Ectodermal cell (in vitro differentiated cells): ENCODE measurements at regions not wholly inside any gene's neighbourhood (a gene's known extent, or its start where the extent isn't known, plus 50 kb on each side); places are given as distances from the start of the nearest gene placed in this dataset.

ENCODE experiments used
- H3K27ac ChIP-seq: 2 replicates; pipeline ENCODE4 v1.7.0; 2013; ENCODE audit warnings: mild to moderate bottlenecking, low read depth, low read length; ENCODE audit not compliant: insufficient read depth, poor library complexity, severe bottlenecking
- H3K27me3 ChIP-seq: 2 replicates; pipeline ENCODE4 v1.7.0; 2013; ENCODE audit warnings: mild to moderate bottlenecking, low read length; ENCODE audit not compliant: insufficient read depth, control insufficient read depth, poor library complexity, severe bottlenecking
- H3K36me3 ChIP-seq: one replicate; pipeline ENCODE4 v1.7.0; 2013; ENCODE audit warnings: low read length; ENCODE audit not compliant: control insufficient read depth, insufficient read depth
- H3K4me1 ChIP-seq: one replicate; pipeline ENCODE4 v1.7.0; 2013; ENCODE audit warnings: low read length; ENCODE audit not compliant: control insufficient read depth, insufficient read depth
- H3K4me3 ChIP-seq: 2 replicates; pipeline ENCODE4 v1.7.0; 2013; ENCODE audit warnings: low read depth, low read length, control low read depth; ENCODE audit not compliant: insufficient read depth
- H3K9me3 ChIP-seq: 2 replicates; pipeline ENCODE4 v1.7.0; 2013; ENCODE audit warnings: mild to moderate bottlenecking, low read length, moderate library complexity; ENCODE audit not compliant: control insufficient read depth
- WGBS, 2 experiments: methylation state at CpG; one replicate each; pipeline ENCODE4 v1.1.7; 2013; ENCODE audit warnings: missing lambda C conversion rate in 2 of 2; 5-methylcytosine and 5-hydroxymethylcytosine counted together

GRCh38 chr5:17690473-17690872 lies 56.2 kb downstream of the TAF11L14 start:
- H3K27ac ChIP-seq, result no peak overlapping the region
- WGBS, 2 experiments, result 55 to 95% methylated on average over 2 to 3 of the region's 3 CpGs
- H3K36me3 ChIP-seq, result no peaks in the 10 kb centered on the region
- no peak overlapping the region for H3K4me3 ChIP-seq
- no peaks in the 10 kb centered on the region for H3K4me1 ChIP-seq
- H3K9me3 ChIP-seq, result no peaks in the 10 kb centered on the region
- H3K27me3 ChIP-seq, result no peaks in the 10 kb centered on the region

GRCh38 chr5:17691762-17692161 lies 57.5 kb downstream of the TAF11L14 start:
- no peaks in the 10 kb centered on the region for H3K36me3 ChIP-seq
- no peaks in the 10 kb centered on the region for H3K4me1 ChIP-seq
- H3K4me3 ChIP-seq, result no peak overlapping the region
- H3K9me3 ChIP-seq, result no peaks in the 10 kb centered on the region
- 95 to 96% methylated on average over 1 of the region's 1 CpG for WGBS, 2 experiments
- no peak overlapping the region for H3K27ac ChIP-seq
- no peaks in the 10 kb centered on the region for H3K27me3 ChIP-seq

GRCh38 chr5:17694371-17694770 lies 60.1 kb downstream of the TAF11L14 start:
- H3K27me3 ChIP-seq, result no peaks in the 10 kb centered on the region
- H3K4me3 ChIP-seq, result no peak overlapping the region
- no peaks in the 10 kb centered on the region for H3K36me3 ChIP-seq
- no peaks in the 10 kb centered on the region for H3K9me3 ChIP-seq
- no peaks in the 10 kb centered on the region for H3K4me1 ChIP-seq
- H3K27ac ChIP-seq, result no peak overlapping the region

- 80 to 100% methylated on average over 1 to 2 of the region's 2 CpGs for WGBS, 2 experiments
- Histone ChIP-seq H3K27me3 (no peaks in the 10 kb centered on the region), H3K36me3 (no peaks in the 10 kb centered on the region), H3K4me1 (no peaks in the 10 kb centered on the region), H3K27ac (no peak overlapping the region), H3K4me3 (no peak overlapping the region), H3K9me3 (no peaks in the 10 kb centered on the region)
Observed at GRCh38 chr5:17694914-17695313, 60.7 kb downstream of the TAF11L14 start.

- Histone ChIP-seq H3K27ac (no peak overlapping the region), H3K4me3 (no peak overlapping the region), H3K27me3 (no peaks in the 10 kb centered on the region), H3K36me3 (no peaks in the 10 kb centered on the region), H3K9me3 (no peaks in the 10 kb centered on the region), H3K4me1 (no peaks in the 10 kb centered on the region)
- WGBS, 2 experiments, result 86 to 92% methylated on average over 1 of the region's 1 CpG
Observed at GRCh38 chr5:17696627-17697026, 62.4 kb downstream of the TAF11L14 start.

GRCh38 chr5:17697671-17698070 lies 63.4 kb downstream of the TAF11L14 start:
- H3K9me3 ChIP-seq, result no peaks in the 10 kb centered on the region
- 81 to 84% methylated on average over 3 of the region's 3 CpGs for WGBS, 2 experiments
- no peaks in the 10 kb centered on the region for H3K36me3 ChIP-seq
- no peak overlapping the region for H3K4me3 ChIP-seq
- H3K27me3 ChIP-seq, result no peaks in the 10 kb centered on the region
- H3K4me1 ChIP-seq, result no peaks in the 10 kb centered on the region
- no peak overlapping the region for H3K27ac ChIP-seq

- Histone ChIP-seq H3K4me1 (no peaks in the 10 kb centered on the region), H3K4me3 (no peak overlapping the region), H3K36me3 (no peaks in the 10 kb centered on the region), H3K27ac (no peak overlapping the region), H3K9me3 (no peaks in the 10 kb centered on the region), H3K27me3 (no peaks in the 10 kb centered on the region)
- 100% methylated on average over 2 of the region's 2 CpGs; no CpG with 5 or more reads in 1 of the 2 experiments for WGBS, 2 experiments
Observed at GRCh38 chr5:17709011-17709710, 74.9 kb downstream of the TAF11L14 start.

GRCh38 chr5:17713301-17713700 lies 79.0 kb downstream of the TAF11L14 start:
- H3K4me3 ChIP-seq, result no peak overlapping the region
- 94 to 100% methylated on average over 1 of the region's 1 CpG for WGBS, 2 experiments

GRCh38 chr5:17714186-17714585 lies 79.9 kb downstream of the TAF11L14 start:
- H3K4me3 ChIP-seq, result no peak overlapping the region

More at GRCh38 chr5:17713301-17713700, 79.0 kb downstream of the TAF11L14 start:
- Histone ChIP-seq H3K27ac (no peak overlapping the region), H3K4me1 (no peaks in the 10 kb centered on the region), H3K27me3 (no peaks in the 10 kb centered on the region), H3K36me3 (no peaks in the 10 kb centered on the region), H3K9me3 (no peaks in the 10 kb centered on the region)

GRCh38 chr5:17719592-17719991 lies 85.3 kb downstream of the TAF11L14 start:
- Histone ChIP-seq H3K4me1 (no peaks in the 10 kb centered on the region), H3K27ac (no peak overlapping the region), H3K9me3 (no peaks in the 10 kb centered on the region), H3K4me3 (no peak overlapping the region), H3K27me3 (no peaks in the 10 kb centered on the region), H3K36me3 (no peaks in the 10 kb centered on the region)
- 92 to 93% methylated on average over 9 of the region's 9 CpGs for WGBS, 2 experiments

More at GRCh38 chr5:17714186-17714585, 79.9 kb downstream of the TAF11L14 start:
- Histone ChIP-seq H3K9me3 (no peaks in the 10 kb centered on the region), H3K36me3 (no peaks in the 10 kb centered on the region), H3K27me3 (no peaks in the 10 kb centered on the region), H3K4me1 (no peaks in the 10 kb centered on the region), H3K27ac (no peak overlapping the region)
- 88% methylated on average over 4 of the region's 4 CpGs; no CpG with 5 or more reads in 1 of the 2 experiments for WGBS, 2 experiments
